GM12878 (cell line): ENCODE measurements at regions not wholly inside any gene's neighbourhood (a gene's known extent, or its start where the extent isn't known, plus 50 kb on each side); places are given as distances from the start of the nearest gene placed in this dataset.
A peak's percentile ranks its signal among the peaks of the same experiment; 100 is the strongest.

Source experiments
- ATF2 ChIP-seq: IDR thresholded peaks from 2 replicates; pipeline ENCODE4 v1.6.1; 2012; ENCODE audit warnings: low read length, inconsistent platforms
- BRCA1 ChIP-seq: IDR thresholded peaks from 2 replicates; pipeline ENCODE4 v1.6.1; 2011; ENCODE audit warnings: low read depth, low read length, improper control_type of control experiment
- FOS ChIP-seq: IDR thresholded peaks from 3 replicates; pipeline ENCODE4 v1.6.1; 2011; ENCODE audit warnings: borderline replicate concordance; ENCODE audit not compliant: insufficient read length; ENCODE audit errors: extremely low read depth
- FOXM1 ChIP-seq: IDR thresholded peaks from 2 replicates; pipeline ENCODE4 v1.6.1; 2012; ENCODE audit warnings: low read depth, mild to moderate bottlenecking, inconsistent platforms, low read length, moderate library complexity
- MLLT1 ChIP-seq: fragments of 450-650 bp; IDR thresholded peaks from 2 replicates; pipeline ENCODE4 v1.6.1; 2016; ENCODE audit warnings: mild to moderate bottlenecking
- MTA2 ChIP-seq: fragments of 450-650 bp; IDR thresholded peaks from 2 replicates; pipeline ENCODE4 v1.6.1; 2016; ENCODE audit warnings: low read depth, mild to moderate bottlenecking, moderate library complexity
- NR2C2 ChIP-seq: IDR thresholded peaks from 2 replicates; pipeline ENCODE4 v1.6.1; 2011; ENCODE audit warnings: borderline replicate concordance, low read depth; ENCODE audit not compliant: control insufficient read depth, insufficient read length
- RAD51 ChIP-seq: fragments of 450-650 bp; IDR thresholded peaks from 2 replicates; pipeline ENCODE4 v1.6.1; 2016; ENCODE audit warnings: moderate library complexity, mild to moderate bottlenecking, inconsistent platforms
- SREBF2 ChIP-seq: IDR thresholded peaks from 2 replicates; pipeline ENCODE4 v1.6.1; 2012; ENCODE audit warnings: mild to moderate bottlenecking, low read length
- STAT3 ChIP-seq: IDR thresholded peaks from 2 replicates; pipeline ENCODE4 v1.6.1; 2011; ENCODE audit warnings: low read depth, low read length, improper control_type of control experiment
- SUZ12 ChIP-seq: fragments of 200-600 bp; sonication (generic); IDR thresholded peaks from one replicate; pipeline ENCODE4 v1.6.1; 2018; ENCODE audit warnings: antibody characterized with exemption, mild to moderate bottlenecking; ENCODE audit not compliant: unreplicated experiment
- TARDBP ChIP-seq: IDR thresholded peaks from 2 replicates; pipeline ENCODE4 v1.6.1; 2016; ENCODE audit warnings: borderline replicate concordance
- TCF7 ChIP-seq: IDR thresholded peaks from 2 replicates; pipeline ENCODE4 v1.6.1; 2014; ENCODE audit warnings: antibody characterized with exemption, borderline replicate concordance
- ZNF217 ChIP-seq: fragments of 450-650 bp; IDR thresholded peaks from 2 replicates; pipeline ENCODE4 v1.6.1; 2017; ENCODE audit warnings: antibody characterized with exemption, mild to moderate bottlenecking
- ZNF24 ChIP-seq: fragments of 450-650 bp; IDR thresholded peaks from 2 replicates; pipeline ENCODE4 v1.6.1; 2017; ENCODE audit warnings: antibody characterized with exemption, mild to moderate bottlenecking
- ZNF622 ChIP-seq: fragments of 450-650 bp; IDR thresholded peaks from 2 replicates; pipeline ENCODE4 v1.6.1; 2017; ENCODE audit warnings: mild to moderate bottlenecking, inconsistent platforms
- TF ChIP-seq, protein P1 (sequence below): fragments of 450-650 bp; formaldehyde crosslinking; IDR thresholded peaks from 2 replicates; pipeline ENCODE4 v1.5.0; 2022; ENCODE audit warnings: mild to moderate bottlenecking, missing genetic modification characterization
- TF ChIP-seq, protein P2 (sequence below): fragments of 450-650 bp; conservative IDR thresholded peaks from 2 replicates; pipeline ENCODE4 v1.6.1; 2017; ENCODE audit warnings: mild to moderate bottlenecking, moderate library complexity

DNA sequence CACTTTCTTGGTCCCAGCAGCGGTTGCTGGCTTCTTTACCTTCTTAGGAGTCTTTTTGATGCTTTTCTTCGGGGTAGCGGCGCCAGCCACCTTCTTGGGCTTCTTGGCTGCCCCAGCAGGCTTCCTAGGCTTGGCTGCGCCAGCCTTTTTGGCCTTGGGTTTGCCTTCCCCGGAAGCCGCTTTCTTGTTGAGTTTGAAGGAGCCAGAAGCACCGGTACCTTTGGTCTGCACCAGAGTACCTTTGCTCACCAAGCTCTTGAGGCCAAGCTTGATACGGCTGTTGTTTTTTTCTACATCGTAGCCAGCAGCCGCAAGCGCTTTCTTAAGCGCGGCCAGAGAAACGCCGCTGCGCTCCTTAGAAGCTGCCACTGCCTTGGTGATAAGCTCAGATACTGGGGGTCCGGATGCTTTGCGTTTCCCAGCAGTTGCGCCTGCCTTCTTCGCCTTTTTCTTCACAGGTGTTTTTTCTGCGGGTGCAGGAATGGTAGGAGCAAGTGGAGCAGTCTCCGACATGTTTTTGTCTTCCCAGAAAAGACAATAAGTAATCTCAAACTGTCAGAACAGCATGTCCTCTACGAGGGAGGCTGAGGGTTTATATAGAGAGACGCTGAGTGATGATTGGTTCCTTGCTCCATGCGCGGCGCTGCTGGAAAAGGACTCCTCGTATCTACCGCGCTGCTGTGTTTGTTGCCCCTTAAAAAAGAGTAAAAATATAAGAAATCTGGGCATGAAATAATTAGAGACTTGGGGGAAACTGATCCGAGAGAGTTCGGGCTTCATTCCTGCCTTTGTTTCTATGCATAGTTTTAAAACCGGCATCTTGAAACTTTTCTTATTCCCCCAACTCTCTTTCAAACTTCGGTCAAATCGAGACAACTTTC, 130.3 kb upstream of the BTN3A2 start (continued):
- TF ChIP-seq MLLT1: peak; percentile 100
- TF ChIP-seq BRCA1: no peak; the same call in 1 of the 2 replicates
- TF ChIP-seq STAT3: no peak
- TF ChIP-seq ATF2: peak; percentile 50
- peak; percentile 59; the same call in 1 of the 2 replicates for TF ChIP-seq ZNF24
- TF ChIP-seq ZNF217: no peak
- TF ChIP-seq ZNF622: no peak
- TF ChIP-seq RAD51: 0 out of 2 replicates have a peak, but pooled peaks have one; percentile 9
- TF ChIP-seq SREBF2: no peak
- no peak for TF ChIP-seq FOS
- no peak for TF ChIP-seq SUZ12
- TF ChIP-seq MTA2: no peak
- peak; percentile 39 for TF ChIP-seq FOXM1
- TF ChIP-seq, protein P1, sequence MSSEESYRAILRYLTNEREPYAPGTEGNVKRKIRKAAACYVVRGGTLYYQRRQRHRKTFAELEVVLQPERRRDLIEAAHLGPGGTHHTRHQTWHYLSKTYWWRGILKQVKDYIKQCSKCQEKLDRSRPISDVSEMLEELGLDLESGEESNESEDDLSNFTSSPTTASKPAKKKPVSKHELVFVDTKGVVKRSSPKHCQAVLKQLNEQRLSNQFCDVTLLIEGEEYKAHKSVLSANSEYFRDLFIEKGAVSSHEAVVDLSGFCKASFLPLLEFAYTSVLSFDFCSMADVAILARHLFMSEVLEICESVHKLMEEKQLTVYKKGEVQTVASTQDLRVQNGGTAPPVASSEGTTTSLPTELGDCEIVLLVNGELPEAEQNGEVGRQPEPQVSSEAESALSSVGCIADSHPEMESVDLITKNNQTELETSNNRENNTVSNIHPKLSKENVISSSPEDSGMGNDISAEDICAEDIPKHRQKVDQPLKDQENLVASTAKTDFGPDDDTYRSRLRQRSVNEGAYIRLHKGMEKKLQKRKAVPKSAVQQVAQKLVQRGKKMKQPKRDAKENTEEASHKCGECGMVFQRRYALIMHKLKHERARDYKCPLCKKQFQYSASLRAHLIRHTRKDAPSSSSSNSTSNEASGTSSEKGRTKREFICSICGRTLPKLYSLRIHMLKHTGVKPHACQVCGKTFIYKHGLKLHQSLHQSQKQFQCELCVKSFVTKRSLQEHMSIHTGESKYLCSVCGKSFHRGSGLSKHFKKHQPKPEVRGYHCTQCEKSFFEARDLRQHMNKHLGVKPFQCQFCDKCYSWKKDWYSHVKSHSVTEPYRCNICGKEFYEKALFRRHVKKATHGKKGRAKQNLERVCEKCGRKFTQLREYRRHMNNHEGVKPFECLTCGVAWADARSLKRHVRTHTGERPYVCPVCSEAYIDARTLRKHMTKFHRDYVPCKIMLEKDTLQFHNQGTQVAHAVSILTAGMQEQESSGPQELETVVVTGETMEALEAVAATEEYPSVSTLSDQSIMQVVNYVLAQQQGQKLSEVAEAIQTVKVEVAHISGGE (CRISPR knock-in tag): no peak
- TF ChIP-seq, protein P2, sequence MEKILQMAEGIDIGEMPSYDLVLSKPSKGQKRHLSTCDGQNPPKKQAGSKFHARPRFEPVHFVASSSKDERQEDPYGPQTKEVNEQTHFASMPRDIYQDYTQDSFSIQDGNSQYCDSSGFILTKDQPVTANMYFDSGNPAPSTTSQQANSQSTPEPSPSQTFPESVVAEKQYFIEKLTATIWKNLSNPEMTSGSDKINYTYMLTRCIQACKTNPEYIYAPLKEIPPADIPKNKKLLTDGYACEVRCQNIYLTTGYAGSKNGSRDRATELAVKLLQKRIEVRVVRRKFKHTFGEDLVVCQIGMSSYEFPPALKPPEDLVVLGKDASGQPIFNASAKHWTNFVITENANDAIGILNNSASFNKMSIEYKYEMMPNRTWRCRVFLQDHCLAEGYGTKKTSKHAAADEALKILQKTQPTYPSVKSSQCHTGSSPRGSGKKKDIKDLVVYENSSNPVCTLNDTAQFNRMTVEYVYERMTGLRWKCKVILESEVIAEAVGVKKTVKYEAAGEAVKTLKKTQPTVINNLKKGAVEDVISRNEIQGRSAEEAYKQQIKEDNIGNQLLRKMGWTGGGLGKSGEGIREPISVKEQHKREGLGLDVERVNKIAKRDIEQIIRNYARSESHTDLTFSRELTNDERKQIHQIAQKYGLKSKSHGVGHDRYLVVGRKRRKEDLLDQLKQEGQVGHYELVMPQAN: peak; percentile 74
- peak; percentile 13; the same call in 1 of the 2 replicates for TF ChIP-seq TCF7
- TF ChIP-seq NR2C2: no peak
- TF ChIP-seq TARDBP: 0 out of 2 replicates have a peak, but pooled peaks have one; percentile 52
